SK-N-MC (cell line): ENCODE measurements at regions not wholly inside any gene's neighbourhood (a gene's known extent, or its start where the extent isn't known, plus 50 kb on each side); places are given as distances from the start of the nearest gene placed in this dataset.

Experiments
- EZH2 ChIP-seq: fragments of 200-600 bp; sonication (generic); IDR thresholded peaks from one replicate; pipeline ENCODE4 v1.6.1; 2017; ENCODE audit warnings: antibody characterized with exemption
- FOXP2 ChIP-seq: optimal IDR thresholded peaks from 2 replicates; pipeline ENCODE3; 2011; ENCODE audit warnings: mild to moderate bottlenecking, moderate library complexity; ENCODE audit not compliant: insufficient read depth; ENCODE audit errors: extremely low read length, control extremely low read depth
- POLR2AphosphoS5 ChIP-seq: IDR thresholded peaks from 2 replicates; pipeline ENCODE4 v1.6.1; 2012; ENCODE audit warnings: mild to moderate bottlenecking, low read depth, low read length, borderline replicate concordance

DNA sequence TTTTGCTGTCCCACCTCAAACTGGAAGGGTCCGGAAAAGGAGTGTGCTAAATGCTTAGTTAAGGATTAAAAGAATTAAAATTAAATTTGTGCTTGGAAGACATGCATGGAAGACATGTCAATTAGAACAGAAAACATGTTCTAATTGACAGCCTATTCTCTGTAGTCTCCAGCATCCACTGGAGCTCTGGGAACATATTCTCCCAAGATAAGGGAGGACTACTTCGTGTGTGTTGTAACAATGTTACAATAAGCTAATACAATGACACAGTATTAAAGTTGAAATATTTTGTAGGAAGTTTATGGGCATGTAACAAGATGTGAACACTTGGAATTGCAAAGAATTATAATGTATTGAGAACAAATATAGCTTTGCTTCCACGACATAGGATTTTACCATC, 567.4 kb upstream of the CITED2 start:
- TF ChIP-seq EZH2, result no peak
- no peak for TF ChIP-seq POLR2AphosphoS5
- no peak for TF ChIP-seq FOXP2
